NCI-H1436 treated with DMSO at 0.1 percent for 48 hours (cell line): ENCODE measurements at regions not wholly inside any gene's neighbourhood (a gene's known extent, or its start where the extent isn't known, plus 50 kb on each side); places are given as distances from the start of the nearest gene placed in this dataset.
A peak's percentile ranks its signal among the peaks of the same experiment; 100 is the strongest.
"Not testable (repeated sequence)": the region's sequence is repeated elsewhere in the genome, so short reads cannot be mapped to it uniquely, and the experiment has no call there.

Source experiments
- DNase-seq: peaks from one replicate; lab custom pipeline; 2025; lab: John Stamatoyannopoulos, UW

DNA sequence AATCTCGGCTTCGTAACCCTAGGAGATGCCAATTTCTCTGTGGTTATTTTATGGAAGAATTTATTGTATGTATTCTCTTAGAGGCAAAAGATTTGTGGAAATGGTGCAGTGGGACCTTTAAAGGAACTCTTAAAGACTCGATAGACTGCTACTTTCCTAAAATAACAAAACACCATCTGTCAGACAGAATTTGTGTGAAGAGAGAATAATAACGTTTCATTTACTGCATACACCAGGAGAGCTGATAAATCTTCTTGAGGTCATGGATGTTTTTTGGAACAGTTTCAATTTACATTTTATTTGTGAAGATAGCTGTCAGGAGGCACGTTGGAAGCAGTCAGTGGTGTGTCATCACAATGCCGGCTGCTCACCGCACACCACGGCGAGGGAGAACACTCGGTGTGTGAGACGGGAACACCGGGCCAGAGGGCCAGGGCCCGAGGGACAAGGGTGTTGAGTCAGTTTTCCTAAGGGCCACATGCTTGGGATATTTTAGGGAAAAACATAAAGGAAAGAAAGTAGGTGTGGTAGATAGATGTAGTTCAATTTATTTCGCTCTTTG is 1681.0 kb upstream of the DDX18 start:
- DNase-seq: peak; percentile 2

GRCh38 chr2:116141891-116142474 is 1672.5 kb upstream of the DDX18 start:
- no peak for DNase-seq

GRCh38 chr2:116142644-116143227 is 1671.8 kb upstream of the DDX18 start:
- no peak for DNase-seq

- no peak for DNase-seq
Measured at GRCh38 chr2:116145031-116145430, 1669.5 kb upstream of the DDX18 start.

- no peak for DNase-seq
Measured at GRCh38 chr2:116148361-116148760, 1666.1 kb upstream of the DDX18 start.

- DNase-seq: no peak
Measured at GRCh38 chr2:116153729-116154128, 1660.8 kb upstream of the DDX18 start.

DNA sequence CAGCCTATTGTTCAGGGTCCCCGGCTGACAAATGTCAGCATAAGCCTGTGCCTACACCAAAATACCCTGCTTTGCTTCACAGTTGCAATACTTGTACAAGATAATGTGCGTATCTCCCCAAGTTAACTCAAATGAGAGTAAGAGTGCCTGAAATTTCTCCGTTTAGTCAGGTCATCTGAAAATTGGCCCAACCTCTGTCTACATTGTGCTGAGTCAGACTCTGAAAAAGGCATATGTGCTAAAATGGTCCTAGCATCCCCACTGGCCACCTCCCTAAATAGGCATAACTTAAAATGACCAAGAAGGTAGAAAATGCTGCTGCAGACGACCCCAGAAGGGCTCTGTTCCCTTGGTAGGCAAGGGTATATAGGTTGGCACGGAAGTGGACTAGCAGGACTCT is 1653.8 kb upstream of the DDX18 start:
- DNase-seq: no peak

DNA sequence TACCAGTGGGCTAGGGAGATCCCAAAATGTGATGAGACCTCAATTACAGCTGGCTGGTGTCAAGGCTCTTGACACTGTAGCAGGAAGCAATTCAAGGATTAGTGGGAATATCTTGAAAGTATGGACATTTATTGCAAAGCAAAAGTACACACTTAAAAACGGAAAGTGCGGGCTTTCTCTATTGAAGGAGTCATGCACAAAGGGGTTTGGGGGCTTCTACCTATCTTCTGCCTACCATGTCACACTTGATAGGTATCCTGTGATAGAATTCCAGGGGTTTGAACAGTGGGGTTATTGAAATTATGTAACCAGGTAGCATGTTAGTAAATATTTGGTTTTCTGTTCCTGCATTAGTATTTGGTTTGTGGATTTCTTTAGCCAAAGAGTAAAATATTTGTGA is 1652.1 kb upstream of the DDX18 start:
- no peak for DNase-seq

- no peak for DNase-seq
Measured at GRCh38 chr2:116167107-116167506, 1647.4 kb upstream of the DDX18 start.

DNA sequence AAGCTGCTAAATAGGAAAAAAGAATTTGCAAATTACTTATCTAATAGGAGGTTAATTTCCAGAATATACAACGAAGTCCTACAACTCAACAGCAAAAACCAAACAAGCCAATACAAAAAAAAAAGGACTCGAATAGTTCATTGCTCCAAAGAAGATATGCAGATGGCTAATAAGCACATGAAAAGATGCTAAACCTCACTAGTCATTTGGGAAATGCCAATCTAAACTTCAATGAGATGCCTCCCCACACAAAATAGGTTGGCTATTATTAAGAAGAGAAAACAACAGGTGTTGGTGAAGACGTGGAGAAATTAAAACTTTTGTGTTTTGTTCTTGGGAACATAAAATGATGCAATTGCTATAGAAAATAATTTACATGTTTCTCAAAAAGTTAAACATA is 1634.4 kb upstream of the DDX18 start:
- no peak for DNase-seq

GRCh38 chr2:116190684-116191083 is 1623.8 kb upstream of the DDX18 start:
- not testable (repeated sequence) for DNase-seq

- DNase-seq: no peak
Measured at GRCh38 chr2:116200086-116200485, 1614.4 kb upstream of the DDX18 start.

DNA sequence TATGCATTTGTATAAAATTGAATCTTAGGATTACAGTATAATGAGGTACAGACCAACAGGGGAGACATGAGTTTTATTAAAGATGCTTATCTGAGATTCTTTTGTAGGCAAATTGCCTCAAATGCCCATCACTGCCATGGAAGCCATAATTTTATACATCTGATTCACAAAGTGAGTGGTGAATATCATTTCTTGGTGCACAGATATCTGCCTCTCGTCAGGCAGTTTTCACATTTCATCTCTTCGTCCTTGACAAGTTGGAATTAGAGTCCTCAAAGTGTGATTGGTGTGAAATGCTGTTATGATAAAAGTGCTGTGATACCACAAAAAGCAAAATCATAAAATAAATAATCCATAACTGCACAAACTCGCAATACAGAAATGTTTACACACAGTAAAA is 1602.8 kb upstream of the DDX18 start:
- DNase-seq: no peak

- no peak for DNase-seq
Measured at GRCh38 chr2:116222793-116223192, 1591.7 kb upstream of the DDX18 start.

DNA sequence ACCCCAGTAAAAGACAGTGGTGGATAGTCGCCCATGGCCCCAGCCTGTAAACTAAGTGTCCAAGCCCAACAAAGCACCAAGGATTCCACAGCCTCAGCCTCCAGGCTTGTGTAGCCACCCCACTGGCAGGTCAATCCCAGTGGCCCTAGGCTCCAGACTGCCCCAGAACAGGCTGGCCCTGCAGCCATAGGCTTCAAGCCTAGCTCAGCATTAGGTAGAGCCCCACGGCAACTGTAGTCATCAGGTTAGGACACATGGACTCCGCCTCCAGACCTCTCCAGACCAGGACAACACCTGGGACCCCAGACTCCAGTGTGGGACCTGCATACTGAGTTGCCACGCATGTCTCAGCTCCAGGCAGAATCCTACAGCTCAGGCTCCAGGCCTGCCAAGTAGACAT is 1590.6 kb upstream of the DDX18 start:
- DNase-seq: no peak

- DNase-seq: no peak
Measured at GRCh38 chr2:116224610-116225009, 1589.9 kb upstream of the DDX18 start.

GRCh38 chr2:116238511-116238910 is 1576.0 kb upstream of the DDX18 start:
- no peak for DNase-seq

GRCh38 chr2:116250376-116250775 is 1564.1 kb upstream of the DDX18 start:
- DNase-seq: no peak

GRCh38 chr2:116264872-116265271 is 1549.6 kb upstream of the DDX18 start:
- no peak for DNase-seq

DNA sequence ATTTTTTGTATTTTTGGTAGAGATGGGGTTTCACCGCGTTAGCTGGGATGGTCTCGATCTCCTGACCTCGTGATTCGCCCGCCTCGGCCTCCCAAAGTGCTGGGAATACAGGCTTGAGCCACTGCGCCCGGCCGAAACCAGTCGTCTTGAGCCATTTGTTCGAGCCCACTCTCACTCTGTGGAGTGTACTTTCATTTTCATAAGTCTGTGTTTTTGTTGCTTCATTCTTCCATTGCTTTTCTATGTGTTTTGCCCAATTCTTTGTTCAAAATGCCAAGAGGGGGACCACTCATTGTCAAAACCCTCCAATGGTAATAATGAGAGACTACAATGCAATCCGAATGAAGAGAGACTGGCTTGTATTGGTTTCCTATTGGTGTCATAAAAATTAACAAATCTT is 1545.5 kb upstream of the DDX18 start:
- no peak for DNase-seq

DNA sequence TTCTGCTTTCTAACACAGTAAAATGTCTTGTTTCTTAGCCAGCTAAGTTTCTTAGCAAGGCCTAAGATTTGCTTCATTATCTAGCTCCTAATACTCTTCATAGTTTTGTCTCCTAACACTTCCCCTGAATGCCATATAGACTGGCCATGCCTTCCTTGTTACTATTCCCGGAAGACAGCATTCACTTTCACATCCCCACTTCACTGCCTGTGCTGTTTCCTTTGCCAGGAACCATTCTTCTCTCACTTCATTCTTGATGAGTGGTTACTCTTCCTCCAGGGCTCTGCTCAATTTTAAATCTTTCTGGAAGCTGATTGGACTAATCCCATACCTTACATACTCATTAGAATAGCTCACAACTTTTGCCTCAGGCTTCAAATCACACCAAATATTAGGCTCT is 1510.2 kb upstream of the DDX18 start:
- no peak for DNase-seq

DNA sequence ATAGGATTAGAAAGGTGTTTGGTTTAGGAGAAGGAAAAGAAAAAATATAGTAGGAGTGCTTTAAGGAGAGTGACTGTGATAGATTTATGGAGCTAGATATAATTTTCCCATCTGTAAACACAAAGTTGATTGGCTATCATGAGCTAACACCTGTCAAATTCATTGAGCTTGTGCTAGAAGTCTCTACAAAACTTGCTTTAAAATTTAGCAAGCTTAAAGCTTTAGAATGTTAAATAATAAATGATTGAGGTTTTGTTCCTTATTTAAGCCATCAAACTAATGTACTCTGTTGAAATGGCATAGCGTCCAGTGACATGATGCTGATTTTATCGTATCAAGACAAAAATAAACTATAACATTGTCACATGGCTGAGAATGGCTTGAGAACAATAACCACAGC is 1497.4 kb upstream of the DDX18 start:
- DNase-seq: no peak

DNA sequence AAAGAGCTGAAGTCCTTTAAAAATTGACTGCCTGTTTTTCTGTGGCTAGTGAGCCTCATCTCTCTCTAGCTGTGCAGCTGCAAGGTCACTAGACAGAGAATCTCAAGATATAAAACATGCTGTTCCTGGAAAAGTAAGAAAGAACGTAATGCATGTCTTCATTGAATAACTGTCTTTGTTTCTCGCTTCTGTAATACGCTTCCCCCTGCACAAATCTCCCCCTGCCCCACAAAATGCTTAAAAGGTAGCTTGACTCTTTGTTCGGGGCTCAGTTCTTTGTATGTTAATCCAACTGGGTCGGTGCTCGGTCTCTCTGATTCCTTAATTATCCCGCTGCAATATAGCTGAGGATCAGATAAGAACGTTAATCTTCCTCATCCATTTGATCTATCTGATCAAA is 1495.9 kb upstream of the DDX18 start:
- not testable (repeated sequence) for DNase-seq

DNA sequence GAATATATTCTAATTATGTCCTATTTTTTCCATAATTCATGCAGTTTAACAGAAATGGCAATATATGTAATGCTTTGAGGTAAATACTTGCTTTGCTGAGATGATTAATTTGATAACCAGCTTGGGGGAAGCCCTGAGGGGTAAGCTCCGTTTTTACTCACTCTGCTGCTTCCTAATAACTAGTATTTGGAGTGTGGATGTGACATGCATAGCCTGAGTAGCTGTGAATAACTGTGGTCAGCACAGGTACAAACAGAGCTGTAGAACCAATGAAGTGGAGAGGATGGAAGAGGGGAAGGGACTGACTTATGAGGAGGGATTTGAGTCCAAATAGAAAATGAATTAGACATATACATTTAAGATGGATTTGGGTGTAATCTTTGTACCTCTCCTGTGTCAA is 1495.5 kb upstream of the DDX18 start:
- no peak for DNase-seq
